ENCODE measurements at regions not wholly inside any gene's neighbourhood (a gene's known extent, or its start where the extent isn't known, plus 50 kb on each side); places are given as distances from the start of the nearest gene placed in this dataset.

DNA sequence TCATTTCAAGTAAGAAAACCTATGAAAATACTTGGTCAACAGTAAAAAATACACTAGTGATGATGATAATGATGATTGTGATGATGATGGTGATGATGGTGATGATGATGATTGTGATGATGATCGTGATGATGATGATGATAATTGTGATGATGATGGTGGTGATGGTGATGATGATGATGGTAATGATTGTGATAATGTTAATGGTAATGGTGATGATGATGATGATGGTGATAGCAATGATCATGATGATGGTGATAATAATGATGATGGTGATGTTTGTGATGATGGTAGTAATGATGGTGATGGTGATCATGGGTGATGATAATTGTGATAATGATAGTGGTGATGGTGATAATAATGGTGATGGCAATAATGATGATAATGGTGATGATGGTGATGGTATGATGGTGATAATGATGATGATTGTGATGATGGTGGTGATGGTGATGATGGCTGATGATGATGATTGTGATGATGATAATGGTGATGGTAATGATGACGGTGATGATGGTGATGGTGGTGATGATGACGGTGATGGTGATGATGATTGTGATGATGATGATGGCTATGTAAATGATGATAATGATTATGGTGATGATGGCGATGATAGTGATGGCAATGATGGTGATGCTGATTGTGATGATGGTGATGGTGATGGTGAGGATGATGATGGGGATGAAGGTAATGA is 62.1 kb downstream of the VCX3A start:
- intact Hi-C loops (cut with DNase I) = no loop called here
- no peak for DNase-seq (ENCODE audit: low spot score)

- intact Hi-C loops (cut with DNase I) = no loop called here
- DNase-seq (ENCODE audit: low spot score) = no peak
Observed at GRCh38 chrX:6468706-6469105, 66.2 kb downstream of the VCX3A start.

DNA sequence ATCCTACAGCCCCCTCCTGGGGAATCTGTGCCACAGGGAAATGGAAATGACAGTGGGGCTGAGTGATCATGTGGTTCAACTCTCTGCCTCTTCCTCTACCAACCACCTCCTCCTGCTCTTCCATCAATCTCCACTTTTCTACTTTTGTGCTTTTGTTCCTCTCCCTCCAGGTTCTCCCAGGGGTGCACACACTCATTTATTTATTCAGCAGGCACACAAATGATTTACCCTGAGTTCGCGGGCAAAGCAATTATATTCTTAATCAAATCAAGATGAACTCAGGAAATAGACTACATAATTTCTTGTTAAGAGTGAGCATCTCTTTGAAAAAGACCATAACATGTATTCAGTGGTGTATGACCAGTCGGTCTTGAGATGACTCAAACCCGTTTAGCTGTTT is 69.2 kb downstream of the VCX3A start:
- DNase-seq (ENCODE audit: low spot score) = no peak
- intact Hi-C loops (cut with DNase I) = no loop called here

DNA sequence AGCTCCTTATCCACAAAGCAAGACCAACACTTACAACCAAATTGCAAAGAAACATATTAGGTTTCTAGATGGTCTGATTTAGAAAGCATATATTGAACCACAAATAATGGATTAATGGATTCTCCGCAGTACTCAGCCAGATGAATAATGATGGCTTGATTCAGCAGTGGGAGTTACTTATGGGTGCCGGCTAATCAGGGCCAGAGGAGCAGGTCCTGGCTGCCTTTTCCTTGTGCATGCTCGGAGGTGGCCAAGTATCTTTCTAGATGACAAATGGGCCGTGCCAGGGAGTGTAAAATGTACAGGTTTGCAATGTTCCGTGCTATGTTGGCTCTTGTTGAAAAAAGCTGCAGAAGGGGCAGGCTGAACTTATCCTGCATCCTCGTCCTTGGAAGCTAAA is 70.2 kb downstream of the VCX3A start:
- intact Hi-C loops (cut with DNase I) = no loop called here
- DNase-seq (ENCODE audit: low spot score) = no peak

DNA sequence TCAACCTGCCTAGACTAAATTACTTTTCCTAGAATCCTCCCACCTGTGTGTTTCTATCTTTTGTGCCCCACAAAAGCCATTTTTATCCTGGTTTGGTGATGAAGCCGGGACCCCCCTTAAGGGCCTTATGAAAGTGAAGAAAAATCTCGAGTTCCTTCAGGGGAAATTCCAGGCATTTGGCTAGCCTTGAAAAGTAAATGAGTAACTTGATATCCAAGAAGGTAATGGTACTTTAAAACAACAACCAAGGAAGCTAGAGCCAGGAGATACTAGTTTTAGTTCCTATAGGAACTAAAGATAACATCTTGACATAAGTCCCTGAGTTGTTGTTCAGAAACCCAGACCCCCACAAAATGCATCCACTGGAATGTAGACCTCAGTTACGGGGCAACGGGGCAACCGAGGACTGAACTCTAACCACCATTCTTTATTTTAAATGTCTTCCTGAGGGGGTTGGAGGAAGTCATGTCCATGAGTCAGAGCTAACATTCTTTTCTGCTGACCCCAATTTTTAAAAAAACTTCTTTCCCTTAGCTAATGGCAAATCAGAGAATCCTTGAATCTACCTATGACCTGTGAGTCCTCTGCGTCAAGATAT is 73.9 kb downstream of the VCX3A start:
- no peak for DNase-seq (ENCODE audit: low spot score)
- intact Hi-C loops (cut with DNase I) = no loop called here

- DNase-seq (ENCODE audit: low spot score) = no peak
- intact Hi-C loops (cut with DNase I) = no loop called here
Observed at GRCh38 chrX:6456196-6456595, 78.7 kb downstream of the VCX3A start.

DNA sequence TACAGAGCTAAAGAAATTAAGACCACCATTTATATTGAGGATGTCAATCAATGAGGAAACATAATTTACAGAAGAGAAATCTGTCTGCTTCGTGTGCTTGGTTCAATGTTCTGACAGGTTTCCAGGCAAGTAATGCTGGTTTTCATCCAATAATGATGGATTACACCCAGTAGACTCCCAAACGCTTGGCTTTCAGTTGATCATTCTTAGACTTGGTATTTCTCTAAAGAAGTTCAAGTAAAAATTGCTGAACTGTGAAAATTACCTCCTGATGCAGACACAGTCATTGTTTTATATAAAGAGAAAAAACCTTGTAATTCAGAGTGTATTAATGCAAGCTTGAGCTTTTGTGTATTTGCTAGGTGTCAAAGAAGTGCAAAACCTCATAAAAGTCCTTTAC is 85.0 kb downstream of the VCX3A start:
- intact Hi-C loops (cut with DNase I) = no loop called here
- DNase-seq (ENCODE audit: low spot score) = no peak

- DNase-seq (ENCODE audit: low spot score) = no peak
- intact Hi-C loops (cut with DNase I) = no loop called here
Observed at GRCh38 chrX:6448003-6448402, 86.9 kb downstream of the VCX3A start.

DNA sequence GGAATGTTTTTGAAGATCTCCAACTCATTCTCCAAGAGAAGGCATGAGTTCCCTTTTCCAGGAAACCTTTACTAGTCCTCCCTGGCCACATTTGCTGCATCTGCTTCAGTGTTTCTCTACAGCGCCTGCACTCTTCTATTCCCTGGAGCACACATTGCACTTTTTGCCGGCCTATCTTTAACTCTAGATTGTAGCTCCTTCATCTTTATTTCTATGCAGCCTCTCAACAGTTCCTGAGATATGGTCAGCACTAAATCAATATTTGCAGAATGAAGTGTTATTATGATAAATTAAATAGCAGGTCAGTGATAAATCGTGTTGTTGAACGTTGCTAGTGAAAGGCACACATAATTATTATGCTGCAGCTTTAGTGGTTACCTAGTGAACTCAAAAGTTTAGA is 88.3 kb downstream of the VCX3A start:
- intact Hi-C loops (cut with DNase I) = no loop called here
- no peak for DNase-seq (ENCODE audit: low spot score)

- no peak for DNase-seq (ENCODE audit: low spot score)
- intact Hi-C loops (cut with DNase I) = no loop called here
Observed at GRCh38 chrX:6440648-6441047, 94.3 kb downstream of the VCX3A start.

- no peak for DNase-seq (ENCODE audit: low spot score)
- intact Hi-C loops (cut with DNase I) = no loop called here
Observed at GRCh38 chrX:6432226-6432625, 102.7 kb downstream of the VCX3A start.

DNA sequence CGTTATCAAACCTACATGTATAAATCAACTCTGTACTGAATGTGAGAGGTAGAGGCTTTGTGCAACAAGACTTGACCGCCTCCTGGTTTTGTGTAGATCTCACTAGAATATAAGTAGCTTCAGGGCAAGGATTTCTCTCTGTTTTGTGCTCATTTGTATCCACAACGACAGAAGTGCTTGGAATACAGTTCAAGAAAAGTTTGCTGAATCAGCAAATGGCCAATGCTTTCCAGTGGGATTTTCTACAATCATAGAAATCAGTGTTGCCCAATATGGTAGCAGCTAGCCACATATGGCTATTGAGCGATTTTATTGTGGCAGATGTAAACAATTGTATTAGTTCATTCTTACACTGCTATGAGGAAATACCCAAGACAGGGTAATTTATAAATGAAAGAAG is 127.4 kb downstream of the VCX3A start:
- intact Hi-C loops (cut with DNase I) = no loop called here
- DNase-seq (ENCODE audit: low spot score) = no peak

DNA sequence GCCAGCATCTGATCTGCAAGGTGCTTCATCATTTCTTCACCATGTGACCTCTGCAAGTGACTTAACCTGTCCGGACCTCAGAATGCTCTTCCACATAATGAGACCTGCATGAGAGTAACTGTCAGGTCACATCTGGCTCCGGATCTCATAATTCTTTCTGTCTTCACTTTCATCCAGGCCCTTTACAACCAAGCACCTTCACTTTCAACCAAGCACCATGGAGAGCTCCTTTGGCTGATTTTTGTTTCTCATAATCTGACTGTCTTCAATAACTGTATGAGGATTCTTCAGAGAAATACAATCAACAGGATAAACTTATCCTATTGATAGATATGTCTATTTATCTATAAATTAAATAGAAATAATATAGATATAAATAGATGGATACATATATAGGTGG is 148.1 kb downstream of the VCX3A start:
- intact Hi-C loops (cut with DNase I) = no loop called here
- DNase-seq (ENCODE audit: low spot score) = no peak

DNA sequence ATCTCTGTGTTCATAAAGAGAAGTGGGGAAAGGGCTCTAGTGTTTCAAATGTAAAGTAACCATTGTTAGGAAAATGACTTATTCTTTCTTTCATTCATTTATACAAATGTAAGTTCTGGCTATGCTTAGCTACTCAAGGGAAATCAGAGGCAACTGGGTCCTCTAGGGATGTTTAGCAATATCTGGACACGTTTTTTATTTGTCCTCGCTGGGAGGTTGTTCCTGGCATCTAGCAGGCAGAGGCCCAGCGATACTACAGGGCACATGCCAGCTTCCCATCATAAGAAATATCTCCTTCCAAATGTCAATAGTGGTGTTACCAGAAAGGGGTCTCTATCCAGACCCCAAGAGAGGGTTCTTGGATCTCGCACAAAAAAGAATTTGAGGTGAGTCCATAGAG is 150.0 kb downstream of the VCX3A start:
- intact Hi-C loops (cut with DNase I) = no loop called here
- DNase-seq (ENCODE audit: low spot score) = no peak

- DNase-seq (ENCODE audit: low spot score) = no peak
- intact Hi-C loops (cut with DNase I) = no loop called here
Observed at GRCh38 chrX:6384371-6384770, 150.5 kb downstream of the VCX3A start.

DNA sequence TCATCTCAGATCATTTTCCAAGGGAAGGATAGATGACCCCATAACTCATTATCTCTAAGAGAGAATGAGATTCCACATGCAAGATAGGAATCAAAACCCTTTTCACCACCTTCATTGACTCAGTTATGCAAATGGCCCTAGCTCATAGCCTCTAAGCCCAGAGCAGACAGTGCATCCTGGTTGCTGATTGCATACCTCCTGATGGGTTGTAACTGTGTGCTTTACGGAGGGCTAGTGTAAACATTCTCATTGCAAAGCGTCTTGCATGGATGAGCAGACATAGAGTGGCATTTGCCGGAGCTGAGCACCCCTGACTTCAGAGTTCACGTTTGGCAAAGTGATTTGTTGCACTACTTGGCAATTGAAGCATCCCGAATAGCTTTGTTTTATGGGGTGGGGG is 151.0 kb downstream of the VCX3A start:
- intact Hi-C loops (cut with DNase I) = no loop called here
- no peak for DNase-seq (ENCODE audit: low spot score)

GRCh38 chrX:6383488-6383887 is 151.4 kb downstream of the VCX3A start:
- intact Hi-C loops (cut with DNase I) = no loop called here

GRCh38 chrX:6382284-6382683 is 152.6 kb downstream of the VCX3A start:
- DNase-seq (ENCODE audit: low spot score) = no peak
- intact Hi-C loops (cut with DNase I) = no loop called here

More at GRCh38 chrX:6383488-6383887, 151.4 kb downstream of the VCX3A start:
- no peak for DNase-seq (ENCODE audit: low spot score)

DNA sequence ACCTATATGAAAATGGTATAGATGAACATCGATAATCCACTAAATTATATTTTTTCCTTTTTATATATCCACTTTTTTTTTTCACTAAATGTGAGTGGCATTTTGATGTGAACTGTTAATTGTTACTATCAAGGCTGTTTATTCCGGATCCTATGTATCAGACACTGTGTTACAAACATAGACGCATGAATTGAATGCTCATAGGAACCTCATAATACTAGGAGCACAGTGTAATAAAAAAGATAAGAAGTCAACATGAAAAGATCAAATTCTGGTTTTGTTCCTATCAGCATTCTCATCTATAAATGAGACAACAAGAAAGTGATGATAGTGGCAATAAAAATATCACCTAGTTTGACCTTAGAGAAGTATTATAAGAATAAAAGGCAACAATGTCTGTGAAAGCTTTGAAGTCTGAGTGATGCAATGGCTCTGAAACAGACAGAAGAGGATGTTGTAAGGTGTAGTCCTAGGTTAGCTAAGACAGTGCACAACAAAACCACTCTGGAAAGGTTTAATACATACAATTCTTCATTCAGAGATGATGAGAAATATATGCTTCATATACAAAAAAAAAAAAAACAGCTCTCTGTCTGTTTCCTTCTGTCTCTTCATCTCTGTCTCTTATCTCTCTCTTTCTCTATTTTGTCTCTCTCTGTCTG is 148.6 kb upstream of the NLGN4X start:
- intact Hi-C loops (cut with DNase I) = no loop called here
- DNase-seq (ENCODE audit: low spot score) = no peak

- intact Hi-C loops (cut with DNase I) = no loop called here
- DNase-seq (ENCODE audit: low spot score) = no peak
Observed at GRCh38 chrX:6374556-6374955, 145.9 kb upstream of the NLGN4X start.

DNA sequence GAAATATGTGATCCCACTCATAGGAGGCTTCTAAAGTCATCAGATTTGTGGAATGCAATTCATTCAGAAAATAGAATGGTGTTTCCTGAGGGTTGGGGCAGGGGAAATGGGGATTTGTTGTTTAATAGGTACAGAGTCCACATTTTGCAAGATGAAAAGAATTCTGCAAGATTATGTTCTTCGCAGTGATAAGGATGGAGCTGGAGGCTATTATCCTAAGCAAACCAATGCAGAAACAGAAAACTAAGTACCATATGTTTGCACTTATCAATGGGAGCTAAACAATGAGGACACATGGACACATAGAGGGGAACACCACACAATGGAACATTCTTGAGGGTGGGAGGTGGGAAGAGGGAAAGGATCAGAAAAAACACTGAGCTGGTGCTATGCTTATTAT is 144.3 kb upstream of the NLGN4X start:
- intact Hi-C loops (cut with DNase I) = no loop called here
- no peak for DNase-seq (ENCODE audit: low spot score)

Measured in posterior vena cava (tissue), 2 donors.